Hippocampal formation (tissue), 2 donors: ENCODE measurements at regions not wholly inside any gene's neighbourhood (a gene's known extent, or its start where the extent isn't known, plus 50 kb on each side); places are given as distances from the start of the nearest gene placed in this dataset.
"Not testable (repeated sequence)": the region's sequence is repeated elsewhere in the genome, so short reads cannot be mapped to it uniquely, and the experiment has no call there.

Experiments
- DNase-seq, 2 donors: peaks; one replicate each; lab custom pipeline; 2025; lab: John Stamatoyannopoulos, UW

- DNase-seq = no peak
These were observed 862.2 kb downstream of the RPS29 start for GRCh38 chr14:48723841-48724495.

DNA sequence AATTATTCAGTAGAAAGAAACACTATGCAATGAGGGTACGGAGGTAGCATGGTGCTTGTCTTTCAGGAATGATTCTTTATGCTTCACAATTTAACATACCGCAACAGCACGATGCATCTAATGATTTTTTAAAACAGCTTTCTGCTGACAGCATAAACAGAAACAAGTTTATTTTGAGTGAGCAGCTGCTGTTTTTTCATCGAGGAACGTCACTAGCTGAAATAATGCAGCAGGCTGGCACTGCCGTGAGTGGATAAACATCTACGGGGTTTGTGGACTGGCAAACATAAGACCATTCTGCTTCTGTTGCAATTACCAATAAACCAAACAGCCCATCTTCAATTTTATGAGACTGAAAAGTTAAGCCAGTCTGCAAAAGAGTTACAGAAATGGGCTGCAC, 871.8 kb downstream of the RPS29 start:
- no peak for DNase-seq

DNA sequence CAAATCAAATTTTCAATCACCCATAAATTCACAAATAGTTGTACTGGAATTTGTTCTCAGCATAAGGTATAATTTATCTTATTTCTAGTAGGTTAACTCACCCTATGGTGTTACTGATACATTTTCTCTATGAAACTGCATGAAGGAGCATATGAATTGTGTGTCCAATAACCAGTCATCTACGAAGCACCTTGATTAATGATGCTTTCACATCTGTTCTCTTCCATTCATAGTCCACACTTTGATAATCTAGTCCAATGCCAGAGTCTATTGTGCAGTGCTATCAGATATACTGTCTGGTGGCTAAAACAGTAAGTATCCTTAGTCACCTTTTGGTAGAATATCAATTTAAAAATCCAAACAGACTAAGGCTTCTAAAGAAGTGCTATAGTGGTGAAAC, 876.0 kb downstream of the RPS29 start:
- DNase-seq = no peak

- no peak for DNase-seq
These were observed 876.8 kb downstream of the RPS29 start for GRCh38 chr14:48709277-48709785.

DNA sequence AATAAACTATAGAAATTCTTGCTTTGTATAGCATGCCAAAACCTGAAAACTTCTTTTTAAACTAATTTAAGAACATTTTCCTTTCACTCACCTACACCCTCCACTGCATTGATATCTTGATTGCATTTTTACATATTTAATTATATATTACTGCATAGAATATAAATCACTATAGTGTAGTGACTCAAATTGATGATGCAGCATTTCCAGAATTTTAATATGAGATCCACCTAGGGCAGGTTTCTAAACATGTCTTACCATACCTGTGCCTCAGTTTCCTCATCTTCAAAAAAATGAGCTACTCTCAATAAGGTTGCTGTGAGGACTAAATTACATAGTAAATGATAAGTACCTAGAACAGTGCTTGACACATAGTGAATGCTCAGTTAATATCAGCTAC, 881.5 kb downstream of the RPS29 start:
- no peak for DNase-seq

GRCh38 chr14:48703728-48704467, 882.3 kb downstream of the RPS29 start:
- no peak for DNase-seq

DNA sequence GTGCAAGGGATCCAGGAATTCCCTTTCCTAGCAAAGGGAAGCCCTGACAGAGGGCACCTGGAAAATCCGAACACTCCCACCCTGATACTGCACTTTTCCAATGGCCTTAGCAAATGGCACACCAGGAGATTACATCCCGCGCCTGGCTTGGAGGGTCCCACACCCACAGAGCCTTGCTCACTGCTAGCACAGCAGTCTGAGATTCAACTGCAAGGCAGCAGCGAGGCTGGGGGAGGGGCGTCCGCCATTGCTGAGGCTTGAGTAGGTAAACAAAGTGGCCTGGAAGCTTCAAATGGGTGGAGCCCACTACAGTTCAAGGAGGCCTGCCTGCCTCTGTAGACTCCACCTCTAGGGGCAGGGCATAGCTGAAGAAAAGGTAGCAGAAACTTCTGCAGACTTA, 888.8 kb downstream of the RPS29 start:
- not testable (repeated sequence) for DNase-seq

DNA sequence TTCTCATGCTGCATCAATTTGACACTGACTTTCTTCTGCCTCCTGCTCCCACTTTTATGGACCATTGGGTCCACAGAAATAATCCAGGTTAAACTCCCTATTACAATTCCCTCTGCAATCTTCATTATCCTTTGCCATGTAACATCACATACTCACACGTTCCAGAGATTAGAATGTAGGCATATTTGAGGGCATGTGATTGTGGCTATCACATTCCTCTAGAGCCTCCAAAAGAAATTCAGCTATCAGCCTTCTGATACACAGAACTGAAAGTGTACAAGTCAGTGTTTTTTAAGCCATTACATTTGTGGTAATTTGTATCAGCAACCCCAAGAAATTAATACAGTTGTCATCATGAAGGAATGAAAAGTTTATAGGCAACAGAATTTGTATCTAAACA, 892.4 kb downstream of the RPS29 start:
- no peak for DNase-seq

- no peak for DNase-seq
These were observed 895.8 kb downstream of the RPS29 start for GRCh38 chr14:48690349-48690748.

DNA sequence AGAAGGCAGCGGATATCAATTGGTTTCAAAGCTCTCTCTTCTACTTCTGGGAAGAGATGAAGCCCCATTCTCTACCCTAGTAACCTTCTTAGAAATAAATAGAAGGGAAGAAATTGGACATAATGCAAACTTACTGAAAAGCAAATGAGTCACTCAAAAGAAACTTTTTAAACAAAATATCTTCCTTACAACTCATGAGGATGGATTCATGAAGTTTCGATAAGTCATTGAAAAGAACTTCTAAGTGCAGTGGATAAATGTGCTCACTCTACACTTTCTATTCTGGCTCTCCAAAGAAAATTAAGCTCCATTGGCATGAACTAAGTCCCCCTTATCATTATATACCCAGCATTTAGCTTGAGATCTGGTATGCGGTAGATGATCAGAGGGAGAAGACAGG, 899.5 kb downstream of the RPS29 start:
- no peak for DNase-seq

GRCh38 chr14:48672506-48672905, 913.7 kb downstream of the RPS29 start:
- no peak for DNase-seq

DNA sequence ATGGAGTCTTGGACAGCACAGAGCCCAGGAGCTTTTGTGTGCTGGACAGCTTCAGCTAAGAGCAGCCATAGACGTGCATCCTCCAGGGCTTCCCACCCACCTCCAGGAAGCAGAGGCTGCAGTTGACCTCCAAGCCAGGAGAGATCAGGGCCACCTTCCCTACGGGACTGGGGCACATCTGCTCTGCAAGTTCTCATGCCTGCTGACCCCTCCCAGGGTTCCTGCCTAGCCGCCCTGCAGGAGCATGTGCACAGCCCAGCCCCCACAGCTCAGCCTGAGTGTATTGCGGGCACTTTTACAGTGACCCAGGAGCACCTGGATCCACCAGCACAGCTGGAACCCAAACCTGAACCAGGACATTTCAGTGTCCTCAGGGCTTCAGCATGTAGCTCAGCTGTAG, 915.2 kb downstream of the RPS29 start:
- no peak for DNase-seq

GRCh38 chr14:48665077-48665784, 920.9 kb downstream of the RPS29 start:
- no peak for DNase-seq

DNA sequence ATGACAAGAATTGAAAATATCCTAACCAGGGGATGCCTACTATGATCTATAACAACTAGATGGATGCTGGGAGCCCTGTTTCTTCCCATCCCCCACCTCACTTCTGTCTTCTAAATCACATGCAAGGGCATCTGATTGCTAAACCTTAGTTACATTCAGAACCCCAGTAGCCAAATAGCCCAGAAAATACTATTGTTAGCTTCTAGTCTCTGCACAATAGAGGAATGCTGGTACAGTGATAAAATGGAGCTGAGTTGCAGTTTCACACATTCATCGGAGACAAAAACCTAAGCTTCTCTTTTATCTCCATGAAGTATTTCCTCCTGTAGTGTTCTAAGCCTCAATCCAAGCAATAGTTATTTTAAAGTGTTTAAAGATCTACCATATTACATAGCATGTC, 942.9 kb downstream of the RPS29 start:
- DNase-seq = no peak

GRCh38 chr14:48628870-48629269, 953.5 kb upstream of the MDGA2 start:
- no peak for DNase-seq

- DNase-seq = no peak
These were observed 947.6 kb upstream of the MDGA2 start for GRCh38 chr14:48622980-48623379.

GRCh38 chr14:48618057-48618456, 942.7 kb upstream of the MDGA2 start:
- DNase-seq = no peak

- no peak for DNase-seq
These were observed 941.5 kb upstream of the MDGA2 start for GRCh38 chr14:48616931-48617330.

- DNase-seq = no peak
These were observed 940.2 kb upstream of the MDGA2 start for GRCh38 chr14:48615618-48616017.

GRCh38 chr14:48614003-48614402, 938.6 kb upstream of the MDGA2 start:
- no peak for DNase-seq

- not testable (repeated sequence) for DNase-seq
These were observed 931.6 kb upstream of the MDGA2 start for GRCh38 chr14:48606960-48607359.

DNA sequence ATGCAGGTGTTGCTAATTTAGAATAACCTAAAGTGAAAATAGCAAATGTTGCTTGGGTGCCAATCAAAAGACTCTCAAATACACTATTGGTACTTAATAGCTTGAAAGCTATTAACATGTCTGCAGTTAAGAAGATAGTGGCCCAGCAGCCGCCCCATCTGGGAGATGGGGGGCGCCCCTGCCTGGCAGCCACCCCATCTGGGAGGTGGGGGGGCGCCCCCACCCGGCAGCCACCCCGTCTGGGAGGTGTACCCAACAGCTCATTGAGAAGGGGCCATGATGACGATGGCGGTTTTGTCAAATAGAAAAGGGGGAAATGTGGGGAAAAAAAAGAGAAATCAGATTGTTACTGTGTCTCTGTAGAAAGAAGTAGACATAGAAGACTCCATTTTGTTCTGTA, 923.1 kb upstream of the MDGA2 start:
- no peak for DNase-seq

DNA sequence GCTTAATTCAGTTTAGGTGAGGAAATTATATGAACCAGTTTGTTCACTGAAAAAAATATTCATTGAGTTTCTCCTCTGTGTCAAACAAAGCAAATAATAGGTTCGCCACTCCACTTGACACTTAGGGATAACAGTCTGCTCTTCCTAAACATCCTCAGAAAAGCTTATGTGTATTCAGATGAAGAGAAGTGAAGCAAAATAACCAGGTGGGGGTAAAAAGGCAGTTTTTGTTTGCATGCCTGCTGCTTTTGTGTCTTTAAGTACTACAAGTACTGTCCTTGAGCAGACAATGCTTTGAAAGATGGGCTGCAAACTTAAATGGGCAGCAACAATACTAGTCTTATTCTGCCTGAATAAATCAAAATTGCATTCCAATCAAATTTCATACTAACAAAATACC, 910.7 kb upstream of the MDGA2 start:
- DNase-seq = no peak
